GM18498 (cell line): ENCODE measurements at regions not wholly inside any gene's neighbourhood (a gene's known extent, or its start where the extent isn't known, plus 50 kb on each side); places are given as distances from the start of the nearest gene placed in this dataset.

ENCODE experiments used
- ATAC-seq: cut with Tn5 transposase; IDR thresholded peaks from one replicate; pipeline ENCODE4 v1.9.1; 2021; ENCODE audit warnings: mild to moderate bottlenecking, moderate library complexity; ENCODE audit not compliant: unreplicated experiment

GRCh38 chr3:70583682-70584081 is 271.2 kb upstream of the MDFIC2 start:
- no peak for ATAC-seq

GRCh38 chr3:70582803-70583202 is 270.4 kb upstream of the MDFIC2 start:
- ATAC-seq = no peak

GRCh38 chr3:70580021-70580420 is 267.6 kb upstream of the MDFIC2 start:
- ATAC-seq = no peak

- no peak for ATAC-seq
Measured at GRCh38 chr3:70571696-70572095, 259.3 kb upstream of the MDFIC2 start.

- no peak for ATAC-seq
Measured at GRCh38 chr3:70570584-70570983, 258.1 kb upstream of the MDFIC2 start.

- ATAC-seq = no peak
Measured at GRCh38 chr3:70568626-70569025, 256.2 kb upstream of the MDFIC2 start.

GRCh38 chr3:70565861-70566260 is 253.4 kb upstream of the MDFIC2 start:
- ATAC-seq = no peak

- ATAC-seq = no peak
Measured at GRCh38 chr3:70564552-70564951, 252.1 kb upstream of the MDFIC2 start.

- ATAC-seq = no peak
Measured at GRCh38 chr3:70561796-70562195, 249.4 kb upstream of the MDFIC2 start.

GRCh38 chr3:70558956-70559355 is 246.5 kb upstream of the MDFIC2 start:
- no peak for ATAC-seq

GRCh38 chr3:70557976-70558375 is 245.5 kb upstream of the MDFIC2 start:
- ATAC-seq = no peak

- no peak for ATAC-seq
Measured at GRCh38 chr3:70556056-70556455, 243.6 kb upstream of the MDFIC2 start.

- no peak for ATAC-seq
Measured at GRCh38 chr3:70554170-70554569, 241.7 kb upstream of the MDFIC2 start.

- ATAC-seq = peak; percentile 82
Measured at GRCh38 chr3:70550723-70551319, 238.4 kb upstream of the MDFIC2 start.

GRCh38 chr3:70546679-70547078 is 234.2 kb upstream of the MDFIC2 start:
- no peak for ATAC-seq

- ATAC-seq = no peak
Measured at GRCh38 chr3:70543493-70543892, 231.1 kb upstream of the MDFIC2 start.

GRCh38 chr3:70539908-70540307 is 227.5 kb upstream of the MDFIC2 start:
- no peak for ATAC-seq

GRCh38 chr3:70532806-70533205 is 220.4 kb upstream of the MDFIC2 start:
- no peak for ATAC-seq

GRCh38 chr3:70531838-70532489 is 219.5 kb upstream of the MDFIC2 start:
- ATAC-seq = no peak

- ATAC-seq = no peak
Measured at GRCh38 chr3:70531063-70531657, 218.7 kb upstream of the MDFIC2 start.

- ATAC-seq = no peak
Measured at GRCh38 chr3:70530626-70531025, 218.2 kb upstream of the MDFIC2 start.

- ATAC-seq = no peak
Measured at GRCh38 chr3:70527026-70527425, 214.6 kb upstream of the MDFIC2 start.
